OCI-LY3 (cell line): ENCODE measurements at regions not wholly inside any gene's neighbourhood (a gene's known extent, or its start where the extent isn't known, plus 50 kb on each side); places are given as distances from the start of the nearest gene placed in this dataset.

Experiments used
- H2AFZ ChIP-seq: fragments of 200-600, 300-600 bp; shearing (Covaris generic); 2 replicates; pipeline ENCODE4 v1.6.0; 2014; ENCODE audit warnings: antibody characterized with exemption, low read depth, low read length
- H3K27ac ChIP-seq: fragments of 200-600, 300-600 bp; sonication (generic); 2 replicates; pipeline ENCODE4 v1.5.1; 2014; ENCODE audit warnings: mild to moderate bottlenecking, low read length, moderate library complexity, mixed read lengths
- H3K27me3 ChIP-seq: fragments of 200-600, 300-600 bp; sonication (generic); 2 replicates; pipeline ENCODE4 v1.6.1; 2014; ENCODE audit warnings: low read depth, low read length, mixed read lengths
- H3K36me3 ChIP-seq: fragments of 200-600, 300-600 bp; sonication (generic); replicated peaks from 2 replicates; pipeline ENCODE3; 2014; ENCODE audit warnings: low read depth, low read length, mixed read lengths
- H3K4me1 ChIP-seq: fragments of 300-600, 200-600 bp; sonication (generic); 2 replicates; pipeline ENCODE4 v1.6.1; 2014; ENCODE audit warnings: low read length, mixed read lengths
- H3K4me2 ChIP-seq: fragments of 200-600, 300-600 bp; sonication (generic); 2 replicates; pipeline ENCODE4 v1.6.1; 2014; ENCODE audit warnings: low read length, mixed read lengths
- H3K4me3 ChIP-seq: fragments of 300-600, 200-600 bp; sonication (generic); 2 replicates; pipeline ENCODE4 v1.5.1; 2014; ENCODE audit warnings: antibody characterized with exemption, mild to moderate bottlenecking, low read length, moderate library complexity
- H3K79me2 ChIP-seq: fragments of 300-600, 200-600 bp; shearing (Covaris generic); 2 replicates; pipeline ENCODE4 v1.6.1; 2014; ENCODE audit warnings: mild to moderate bottlenecking, low read length, mixed read lengths
- H3K9ac ChIP-seq: fragments of 300-600, 200-600 bp; shearing (Covaris generic); 2 replicates; pipeline ENCODE4 v1.6.0; 2014; ENCODE audit warnings: mild to moderate bottlenecking, low read length, moderate library complexity
- H3K9me3 ChIP-seq: fragments of 200-600, 300-600 bp; shearing (Covaris generic); 2 replicates; pipeline ENCODE4 v1.6.1; 2014; ENCODE audit warnings: low read length, mixed read lengths; ENCODE audit not compliant: insufficient read depth
- H4K20me1 ChIP-seq: fragments of 200-600, 300-600 bp; sonication (generic); 2 replicates; pipeline ENCODE4 v1.6.1; 2016; ENCODE audit warnings: low read length, mixed read lengths; ENCODE audit not compliant: insufficient read depth
- CTCF ChIP-seq: fragments of 200-600, 300-600 bp; sonication (generic); IDR thresholded peaks from 2 replicates; pipeline ENCODE4 v1.5.1; 2014; ENCODE audit warnings: antibody characterized with exemption, low read length, low read depth
- EZH2phosphoT487 ChIP-seq: fragments of 200-600 bp; shearing (Covaris generic); IDR thresholded peaks from 2 replicates; pipeline ENCODE4 v1.6.1; 2018; ENCODE audit warnings: antibody characterized with exemption, mixed run types, low read depth

GRCh38 chr1:14507262-14507661 lies 91.2 kb upstream of the KAZN start:
- no peak overlapping the region for H2AFZ ChIP-seq
- H3K27me3 ChIP-seq: no peaks in the 10 kb centered on the region
- no peak for TF ChIP-seq EZH2phosphoT487
- no peak for TF ChIP-seq CTCF
- no peak overlapping the region for H3K9ac ChIP-seq
- no peak overlapping the region for H3K4me2 ChIP-seq
- no peak overlapping the region for H3K4me3 ChIP-seq
- no peaks in the 10 kb centered on the region for H3K36me3 ChIP-seq
- no peak overlapping the region for H3K27ac ChIP-seq
- no peaks in the 10 kb centered on the region for H3K79me2 ChIP-seq
- no peaks in the 10 kb centered on the region for H3K9me3 ChIP-seq
- no peaks in the 10 kb centered on the region for H3K4me1 ChIP-seq
- no peaks in the 10 kb centered on the region for H4K20me1 ChIP-seq

- no peak overlapping the region for H3K27ac ChIP-seq
- H3K4me1 ChIP-seq: no peaks in the 10 kb centered on the region
- no peaks in the 10 kb centered on the region for H3K9me3 ChIP-seq
- no peaks in the 10 kb centered on the region for H3K79me2 ChIP-seq
- H3K4me3 ChIP-seq: no peak overlapping the region
- no peaks in the 10 kb centered on the region for H3K27me3 ChIP-seq
- no peak overlapping the region for H2AFZ ChIP-seq
- TF ChIP-seq CTCF (no peak), EZH2phosphoT487 (no peak)
- H3K4me2 ChIP-seq: no peak overlapping the region
- no peak overlapping the region for H3K9ac ChIP-seq
- no peaks in the 10 kb centered on the region for H3K36me3 ChIP-seq
- no peaks in the 10 kb centered on the region for H4K20me1 ChIP-seq
Observed at GRCh38 chr1:14508613-14509012, 89.9 kb upstream of the KAZN start.

- no peak overlapping the region for H2AFZ ChIP-seq
Observed at GRCh38 chr1:14511166-14511680, 87.3 kb upstream of the KAZN start.

More at GRCh38 chr1:14511166-14511680, 87.3 kb upstream of the KAZN start:
- Histone ChIP-seq H3K36me3 (no peaks in the 10 kb centered on the region), H3K79me2 (no peaks in the 10 kb centered on the region), H3K9ac (no peak overlapping the region), H3K4me1 (no peaks in the 10 kb centered on the region), H3K4me3 (no peak overlapping the region), H3K9me3 (no peaks in the 10 kb centered on the region), H3K27ac (no peak overlapping the region), H3K4me2 (no peak overlapping the region), H4K20me1 (no peaks in the 10 kb centered on the region), H3K27me3 (no peaks in the 10 kb centered on the region)
- TF ChIP-seq EZH2phosphoT487 (no peak), CTCF (no peak)
